NCI-H1105 treated with DMSO at 0.1 percent for 48 hours (cell line): ENCODE measurements at regions not wholly inside any gene's neighbourhood (a gene's known extent, or its start where the extent isn't known, plus 50 kb on each side); places are given as distances from the start of the nearest gene placed in this dataset.
"Not testable (repeated sequence)": the region's sequence is repeated elsewhere in the genome, so short reads cannot be mapped to it uniquely, and the experiment has no call there.

Experiments
- DNase-seq: peaks from one replicate; lab custom pipeline; 2025; lab: John Stamatoyannopoulos, UW

- DNase-seq = no peak
These were observed 424.2 kb downstream of the KLHL4 start for GRCh38 chrX:87941841-87942240.

GRCh38 chrX:87961471-87961870 is 443.9 kb downstream of the KLHL4 start:
- peak; percentile 56 for DNase-seq

- no peak for DNase-seq
These were observed 450.5 kb downstream of the KLHL4 start for GRCh38 chrX:87968118-87968517.

- DNase-seq = not testable (repeated sequence)
These were observed 454.5 kb downstream of the KLHL4 start for GRCh38 chrX:87972121-87972520.

- no peak for DNase-seq
These were observed 457.8 kb downstream of the KLHL4 start for GRCh38 chrX:87975365-87975764.

- not testable (repeated sequence) for DNase-seq
These were observed 490.3 kb downstream of the KLHL4 start for GRCh38 chrX:88007873-88008272.

GRCh38 chrX:88024022-88024421 is 506.4 kb downstream of the KLHL4 start:
- no peak for DNase-seq

- no peak for DNase-seq
These were observed 554.9 kb downstream of the KLHL4 start for GRCh38 chrX:88072339-88073030.

- no peak for DNase-seq
These were observed 584.4 kb downstream of the KLHL4 start for GRCh38 chrX:88101968-88102367.

- DNase-seq = peak; percentile 26
These were observed 611.3 kb upstream of the CPXCR1 start for GRCh38 chrX:88135735-88136134.

- DNase-seq = no peak
These were observed 610.7 kb upstream of the CPXCR1 start for GRCh38 chrX:88136328-88136727.

- no peak for DNase-seq
These were observed 600.4 kb upstream of the CPXCR1 start for GRCh38 chrX:88146577-88146976.

GRCh38 chrX:88170553-88170952 is 576.5 kb upstream of the CPXCR1 start:
- no peak for DNase-seq

- DNase-seq = not testable (repeated sequence)
These were observed 573.0 kb upstream of the CPXCR1 start for GRCh38 chrX:88173932-88174440.

- no peak for DNase-seq
These were observed 544.9 kb upstream of the CPXCR1 start for GRCh38 chrX:88202149-88202548.

- DNase-seq = peak; percentile 58
These were observed 503.0 kb upstream of the CPXCR1 start for GRCh38 chrX:88244066-88244465.

- peak; percentile 0 for DNase-seq
These were observed 462.2 kb upstream of the CPXCR1 start for GRCh38 chrX:88284844-88285243.

GRCh38 chrX:88313972-88314371 is 433.1 kb upstream of the CPXCR1 start:
- not testable (repeated sequence) for DNase-seq

- DNase-seq = no peak
These were observed 421.4 kb upstream of the CPXCR1 start for GRCh38 chrX:88325634-88326033.

GRCh38 chrX:88355252-88355651 is 391.8 kb upstream of the CPXCR1 start:
- no peak for DNase-seq

GRCh38 chrX:88366314-88366713 is 380.7 kb upstream of the CPXCR1 start:
- DNase-seq = no peak

GRCh38 chrX:88378406-88378805 is 368.6 kb upstream of the CPXCR1 start:
- no peak for DNase-seq

- DNase-seq = no peak
These were observed 349.5 kb upstream of the CPXCR1 start for GRCh38 chrX:88397551-88397950.

GRCh38 chrX:88416002-88416401 is 331.0 kb upstream of the CPXCR1 start:
- no peak for DNase-seq
